ENCODE measurements at regions not wholly inside any gene's neighbourhood (a gene's known extent, or its start where the extent isn't known, plus 50 kb on each side); places are given as distances from the start of the nearest gene placed in this dataset.

- DNase-seq, result no peak
These were observed 661.5 kb upstream of the NUDT12 start for GRCh38 chr5:104223885-104224773.

GRCh38 chr5:104218200-104218599 lies 655.6 kb upstream of the NUDT12 start:
- DNase-seq, result no peak

GRCh38 chr5:104213216-104213615 lies 650.6 kb upstream of the NUDT12 start:
- no peak for DNase-seq

- no peak for DNase-seq
These were observed 637.2 kb upstream of the NUDT12 start for GRCh38 chr5:104199771-104200170.

- no peak for DNase-seq
These were observed 635.6 kb upstream of the NUDT12 start for GRCh38 chr5:104198156-104198555.

- DNase-seq, result no peak
These were observed 627.3 kb upstream of the NUDT12 start for GRCh38 chr5:104189909-104190308.

GRCh38 chr5:104189031-104189430 lies 626.4 kb upstream of the NUDT12 start:
- DNase-seq, result no peak

GRCh38 chr5:104187656-104188055 lies 625.1 kb upstream of the NUDT12 start:
- no peak for DNase-seq

- no peak for DNase-seq
These were observed 623.9 kb upstream of the NUDT12 start for GRCh38 chr5:104186510-104186909.

GRCh38 chr5:104186100-104186499 lies 623.5 kb upstream of the NUDT12 start:
- DNase-seq, result no peak

GRCh38 chr5:104184264-104184663 lies 621.7 kb upstream of the NUDT12 start:
- no peak for DNase-seq

GRCh38 chr5:104178829-104179456 lies 616.4 kb upstream of the NUDT12 start:
- DNase-seq, result peak; percentile 17 to 26 (median 24)

- no peak for DNase-seq
These were observed 615.5 kb upstream of the NUDT12 start for GRCh38 chr5:104178066-104178465.

GRCh38 chr5:104177651-104178050 lies 615.1 kb upstream of the NUDT12 start:
- no peak for DNase-seq

GRCh38 chr5:104172976-104173375 lies 610.4 kb upstream of the NUDT12 start:
- DNase-seq, result no peak

GRCh38 chr5:104171958-104172690 lies 609.5 kb upstream of the NUDT12 start:
- DNase-seq, result no peak

- DNase-seq, result no peak
These were observed 608.3 kb upstream of the NUDT12 start for GRCh38 chr5:104170926-104171325.

- DNase-seq, result no peak
These were observed 584.1 kb upstream of the NUDT12 start for GRCh38 chr5:104146652-104147051.

- DNase-seq, result no peak
These were observed 577.3 kb upstream of the NUDT12 start for GRCh38 chr5:104139840-104140239.

GRCh38 chr5:104130320-104130719 lies 567.7 kb upstream of the NUDT12 start:
- no peak for DNase-seq

GRCh38 chr5:104128348-104128747 lies 565.8 kb upstream of the NUDT12 start:
- no peak for DNase-seq

- no peak for DNase-seq
These were observed 564.4 kb upstream of the NUDT12 start for GRCh38 chr5:104126980-104127379.

GRCh38 chr5:104119529-104119928 lies 556.9 kb upstream of the NUDT12 start:
- no peak for DNase-seq

GRCh38 chr5:104111632-104112031 lies 549.0 kb upstream of the NUDT12 start:
- peak in 1 of 3 donors; percentile 1 for DNase-seq
